Suprapubic skin (tissue), 3 donors: ENCODE measurements at regions not wholly inside any gene's neighbourhood (a gene's known extent, or its start where the extent isn't known, plus 50 kb on each side); places are given as distances from the start of the nearest gene placed in this dataset.

ENCODE experiments used
- CTCF ChIP-seq, 2 donors: fragments of 200-600 bp in 1 of 2; fragments of 450-650 bp in 1 of 2; sonication (generic) in 1 of 2; IDR thresholded peaks; one replicate each; pipeline ENCODE4 v1.5.1; 2016 to 2019; ENCODE audit warnings: antibody characterized with exemption in 2 of 2, mild to moderate bottlenecking in 1 of 2, moderate library complexity in 1 of 2
- POLR2A ChIP-seq, 2 donors: fragments of 450-650 bp; IDR thresholded peaks; one replicate each; pipeline ENCODE4 v1.6.1; 2017; ENCODE audit warnings: antibody characterized with exemption in 2 of 2, mild to moderate bottlenecking in 2 of 2, moderate library complexity in 2 of 2

GRCh38 chr2:129766374-129766993 lies 213.0 kb upstream of the RAB6C start:
- TF ChIP-seq POLR2A (IDR thresholded peaks at IDR 0.05) (no peak), CTCF (IDR thresholded peaks at IDR 0.05) (no peak)
